Activated B cell treated with CpG ODN at 0.5 μM for 24 hours (primary cell): ENCODE measurements at regions not wholly inside any gene's neighbourhood (a gene's known extent, or its start where the extent isn't known, plus 50 kb on each side); places are given as distances from the start of the nearest gene placed in this dataset.

Experiments
- ATAC-seq: fragments of 200-7000 bp; cut with Tn5 transposase; one replicate; pipeline ENCODE4 v1.10.0; 2021; ENCODE audit warnings: low read depth, mild to moderate bottlenecking, moderate library complexity
- CTCF ChIA-PET: fragments of 350-600 bp; sonication (Branson Sonifier 250); formaldehyde crosslinking; loops from one replicate; lab custom pipeline; 2021; ENCODE audit warnings: antibody characterized with exemption; lab: Charles Lee
- POLR2A ChIA-PET: fragments of 350-600 bp; sonication (Branson Sonifier 250); formaldehyde crosslinking; loops from one replicate; lab custom pipeline; 2021; ENCODE audit warnings: antibody characterized with exemption; lab: Charles Lee
- DNase-seq: peaks from one replicate; pipeline ENCODE4 v3.0.0; 2022
- H3K27ac Mint-ChIP-seq: one replicate; pipeline ENCODE4 v1.8.0; 2020; ENCODE audit warnings: mixed read lengths
- H3K27me3 Mint-ChIP-seq: one replicate; pipeline ENCODE4 v1.8.0; 2021; ENCODE audit warnings: mixed read lengths
- H3K36me3 Mint-ChIP-seq: one replicate; pipeline ENCODE4 v1.8.0; 2021; ENCODE audit warnings: low read depth, mixed read lengths
- H3K4me1 Mint-ChIP-seq: one replicate; pipeline ENCODE4 v1.8.0; 2021; ENCODE audit warnings: mixed read lengths
- H3K4me3 Mint-ChIP-seq: one replicate; pipeline ENCODE4 v1.8.0; 2020; ENCODE audit warnings: mild to moderate bottlenecking, mixed read lengths
- H3K9me3 Mint-ChIP-seq: one replicate; pipeline ENCODE4 v1.8.0; 2020; ENCODE audit warnings: mixed read lengths
- intact Hi-C: fragments of 100-400 bp; cut with micrococcal nuclease; formaldehyde crosslinking; loops from one replicate; pipeline ENCODE4 v1.15.1; 2024
- TF ChIP-seq, protein P1 (sequence below): fragments of 200-600 bp; IDR thresholded peaks from one replicate; pipeline ENCODE4 v1.8.0; 2022; ENCODE audit warnings: antibody characterized with exemption, mild to moderate bottlenecking

DNA sequence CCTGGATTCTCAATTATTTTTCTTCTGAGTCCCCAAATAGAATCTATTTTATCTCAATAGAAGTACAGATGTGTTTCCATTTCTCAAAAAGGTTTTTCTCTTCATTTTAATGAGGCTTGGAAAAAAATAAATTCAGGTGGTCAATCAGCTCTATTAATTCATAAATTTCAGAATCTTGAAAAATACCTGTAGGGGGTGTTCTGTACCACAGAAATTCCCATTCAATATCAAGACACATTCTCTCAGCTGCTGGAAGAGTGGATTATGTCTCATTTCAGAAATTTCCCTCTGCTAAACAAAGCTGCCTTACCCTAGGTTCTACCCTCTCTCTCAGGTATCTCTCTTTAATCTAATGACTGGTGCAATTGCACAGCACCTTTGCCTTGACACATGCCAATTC lies 1121.2 kb downstream of the SI start:
- ATAC-seq: no peak
- Mint-ChIP-seq H3K36me3 (no peaks in the 10 kb centered on the region), H3K4me3 (no peak overlapping the region), H3K27ac (no peak overlapping the region), H3K9me3 (peaks cover 7% of the 10 kb centered on the region), H3K27me3 (no peaks in the 10 kb centered on the region), H3K4me1 (no peaks in the 10 kb centered on the region)
- DNase-seq: no peak
- ChIA-PET CTCF (no interaction called here), POLR2A (no interaction called here)
- TF ChIP-seq, protein P1, sequence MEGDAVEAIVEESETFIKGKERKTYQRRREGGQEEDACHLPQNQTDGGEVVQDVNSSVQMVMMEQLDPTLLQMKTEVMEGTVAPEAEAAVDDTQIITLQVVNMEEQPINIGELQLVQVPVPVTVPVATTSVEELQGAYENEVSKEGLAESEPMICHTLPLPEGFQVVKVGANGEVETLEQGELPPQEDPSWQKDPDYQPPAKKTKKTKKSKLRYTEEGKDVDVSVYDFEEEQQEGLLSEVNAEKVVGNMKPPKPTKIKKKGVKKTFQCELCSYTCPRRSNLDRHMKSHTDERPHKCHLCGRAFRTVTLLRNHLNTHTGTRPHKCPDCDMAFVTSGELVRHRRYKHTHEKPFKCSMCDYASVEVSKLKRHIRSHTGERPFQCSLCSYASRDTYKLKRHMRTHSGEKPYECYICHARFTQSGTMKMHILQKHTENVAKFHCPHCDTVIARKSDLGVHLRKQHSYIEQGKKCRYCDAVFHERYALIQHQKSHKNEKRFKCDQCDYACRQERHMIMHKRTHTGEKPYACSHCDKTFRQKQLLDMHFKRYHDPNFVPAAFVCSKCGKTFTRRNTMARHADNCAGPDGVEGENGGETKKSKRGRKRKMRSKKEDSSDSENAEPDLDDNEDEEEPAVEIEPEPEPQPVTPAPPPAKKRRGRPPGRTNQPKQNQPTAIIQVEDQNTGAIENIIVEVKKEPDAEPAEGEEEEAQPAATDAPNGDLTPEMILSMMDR: no peak
- intact Hi-C loops: no loop called here

DNA sequence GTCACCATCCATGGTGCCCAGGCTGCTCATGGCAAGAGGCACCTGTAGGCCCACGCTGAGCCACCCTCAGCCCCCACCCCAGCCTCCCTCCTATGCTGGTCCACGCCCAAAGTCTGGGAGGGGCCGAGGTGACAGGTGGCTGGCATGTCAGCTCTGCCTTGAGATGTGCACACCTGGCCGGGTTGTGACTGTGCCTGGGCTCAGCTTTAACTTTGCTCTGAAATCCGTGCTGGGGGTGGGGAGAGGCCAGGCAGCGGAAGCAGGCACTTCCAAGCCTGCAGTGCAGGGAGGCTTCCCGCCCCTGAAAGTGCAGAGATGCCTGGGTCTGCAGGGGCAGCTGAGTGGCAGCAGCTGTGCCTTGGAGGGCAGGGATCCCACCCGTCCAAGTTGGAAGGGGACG lies 1124.8 kb downstream of the SI start:
- Mint-ChIP-seq H3K27ac (no peak overlapping the region), H3K4me3 (no peak overlapping the region), H3K27me3 (no peaks in the 10 kb centered on the region), H3K4me1 (no peaks in the 10 kb centered on the region), H3K9me3 (peaks cover 4% of the 10 kb centered on the region), H3K36me3 (no peaks in the 10 kb centered on the region)
- CTCF ChIA-PET: no interaction called here
- POLR2A ChIA-PET: no interaction called here
- intact Hi-C loops: no loop called here
- ATAC-seq (no peak), DNase-seq (no peak)
- TF ChIP-seq, protein P1: no peak

DNA sequence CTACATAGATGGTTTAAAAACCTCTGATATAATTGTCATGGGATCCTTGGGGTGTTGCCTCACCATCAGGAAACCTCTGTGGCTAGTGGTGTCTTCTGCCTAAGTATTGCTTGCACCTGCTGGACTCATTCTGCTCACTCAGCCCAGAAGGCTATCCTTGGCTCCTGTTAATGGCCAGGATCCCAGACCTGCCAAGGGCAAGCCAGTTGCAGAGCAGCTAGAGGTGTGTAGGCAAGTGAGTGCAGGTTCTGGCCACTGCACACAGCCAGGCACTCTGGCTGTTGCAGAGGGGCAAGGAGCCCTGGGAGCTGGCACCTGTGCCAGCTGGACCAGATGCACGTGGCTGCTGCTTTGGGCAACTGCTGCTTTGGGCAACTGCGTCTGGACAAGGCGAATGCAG lies 1125.8 kb downstream of the SI start:
- POLR2A ChIA-PET: no interaction called here
- Mint-ChIP-seq H3K27ac (no peak overlapping the region), H3K27me3 (no peaks in the 10 kb centered on the region), H3K36me3 (no peaks in the 10 kb centered on the region), H3K9me3 (peaks cover 2% of the 10 kb centered on the region), H3K4me3 (no peak overlapping the region), H3K4me1 (no peaks in the 10 kb centered on the region)
- CTCF ChIA-PET: no interaction called here
- ATAC-seq: no peak
- DNase-seq: no peak
- TF ChIP-seq, protein P1: no peak
- intact Hi-C loops: no loop called here

DNA sequence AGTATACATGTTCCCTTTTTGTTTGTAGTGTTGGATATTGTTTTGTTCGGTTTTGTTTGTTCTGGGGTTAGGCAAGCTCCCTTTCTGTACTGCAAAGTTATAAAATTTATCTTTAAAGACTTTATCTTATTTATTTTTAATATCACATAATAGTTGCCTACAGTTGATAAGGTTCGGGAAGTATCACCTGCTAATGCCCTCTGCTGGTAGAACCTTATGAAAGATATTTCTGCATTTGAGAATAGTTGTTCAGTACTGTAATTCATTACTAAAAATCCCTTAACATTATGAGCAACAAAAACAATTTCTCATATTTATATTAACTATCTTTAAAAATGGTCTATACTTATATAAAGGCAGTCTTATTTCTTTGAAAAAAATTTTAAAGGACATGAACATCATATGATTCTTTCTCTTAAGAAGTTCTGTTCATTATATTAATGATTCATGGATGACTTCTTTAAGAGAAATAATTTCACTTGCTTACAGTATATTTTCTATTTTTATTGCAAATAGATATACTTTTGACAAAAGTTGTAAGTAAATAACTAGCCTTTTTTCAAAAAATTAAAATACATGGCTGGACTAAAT lies 1126.8 kb downstream of the SI start:
- CTCF ChIA-PET: no interaction called here
- TF ChIP-seq, protein P1: no peak
- no peaks in the 10 kb centered on the region for H3K4me1 Mint-ChIP-seq
- no peaks in the 10 kb centered on the region for H3K36me3 Mint-ChIP-seq
- H3K27ac Mint-ChIP-seq: no peak overlapping the region
- POLR2A ChIA-PET: no interaction called here
- no peaks in the 10 kb centered on the region for H3K27me3 Mint-ChIP-seq
- DNase-seq: no peak
- peaks cover 2% of the 10 kb centered on the region for H3K9me3 Mint-ChIP-seq
- H3K4me3 Mint-ChIP-seq: no peak overlapping the region
- intact Hi-C loops: no loop called here
- ATAC-seq: no peak

DNA sequence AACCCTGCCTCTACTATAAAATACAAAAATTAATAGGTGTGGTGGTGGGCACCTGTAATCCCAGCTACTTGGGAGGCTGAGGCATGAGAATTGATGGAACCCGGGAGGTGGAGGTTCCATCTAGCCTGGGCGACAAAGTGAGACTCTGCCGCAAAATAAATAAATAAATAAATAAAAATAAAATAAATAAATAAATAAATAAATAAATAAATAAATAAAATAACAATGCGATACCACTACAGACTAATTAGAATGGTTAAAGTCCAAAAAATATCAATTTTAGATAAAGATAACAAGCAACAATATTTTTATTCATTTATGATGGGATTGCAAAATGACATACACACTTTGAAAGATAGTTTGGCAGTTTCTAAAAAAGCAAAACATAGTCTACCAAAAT lies 1131.5 kb downstream of the SI start:
- no peaks in the 10 kb centered on the region for H3K4me1 Mint-ChIP-seq

More for the DNA sequence above, 1131.5 kb downstream of the SI start:
- Mint-ChIP-seq H3K9me3 (peaks cover 6% of the 10 kb centered on the region), H3K27ac (no peak overlapping the region), H3K4me3 (no peak overlapping the region), H3K36me3 (no peaks in the 10 kb centered on the region), H3K27me3 (no peaks in the 10 kb centered on the region)
- DNase-seq (no peak), ATAC-seq (no peak)
- TF ChIP-seq, protein P1: no peak
- intact Hi-C loops: no loop called here
- CTCF ChIA-PET: no interaction called here
- POLR2A ChIA-PET: no interaction called here
